ENCODE measurements at regions not wholly inside any gene's neighbourhood (a gene's known extent, or its start where the extent isn't known, plus 50 kb on each side); places are given as distances from the start of the nearest gene placed in this dataset.

GRCh38 chr2:185393091-185393490 lies 345.5 kb upstream of the FSIP2 start:
- TF ChIP-seq RELA (CRISPR knock-in tag; IDR thresholded peaks at IDR 0.05; ENCODE audit: borderline replicate concordance) (no peak), JUN (CRISPR knock-in tag; IDR thresholded peaks at IDR 0.05) (no peak), FOXP1 (CRISPR knock-in tag; IDR thresholded peaks at IDR 0.05; ENCODE audit: borderline replicate concordance) (no peak)
- TF ChIP-seq, protein P1, sequence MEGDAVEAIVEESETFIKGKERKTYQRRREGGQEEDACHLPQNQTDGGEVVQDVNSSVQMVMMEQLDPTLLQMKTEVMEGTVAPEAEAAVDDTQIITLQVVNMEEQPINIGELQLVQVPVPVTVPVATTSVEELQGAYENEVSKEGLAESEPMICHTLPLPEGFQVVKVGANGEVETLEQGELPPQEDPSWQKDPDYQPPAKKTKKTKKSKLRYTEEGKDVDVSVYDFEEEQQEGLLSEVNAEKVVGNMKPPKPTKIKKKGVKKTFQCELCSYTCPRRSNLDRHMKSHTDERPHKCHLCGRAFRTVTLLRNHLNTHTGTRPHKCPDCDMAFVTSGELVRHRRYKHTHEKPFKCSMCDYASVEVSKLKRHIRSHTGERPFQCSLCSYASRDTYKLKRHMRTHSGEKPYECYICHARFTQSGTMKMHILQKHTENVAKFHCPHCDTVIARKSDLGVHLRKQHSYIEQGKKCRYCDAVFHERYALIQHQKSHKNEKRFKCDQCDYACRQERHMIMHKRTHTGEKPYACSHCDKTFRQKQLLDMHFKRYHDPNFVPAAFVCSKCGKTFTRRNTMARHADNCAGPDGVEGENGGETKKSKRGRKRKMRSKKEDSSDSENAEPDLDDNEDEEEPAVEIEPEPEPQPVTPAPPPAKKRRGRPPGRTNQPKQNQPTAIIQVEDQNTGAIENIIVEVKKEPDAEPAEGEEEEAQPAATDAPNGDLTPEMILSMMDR (IDR thresholded peaks at IDR 0.05): no peak
